ENCODE measurements at regions not wholly inside any gene's neighbourhood (a gene's known extent, or its start where the extent isn't known, plus 50 kb on each side); places are given as distances from the start of the nearest gene placed in this dataset.

GRCh38 chr2:53473236-53473635 lies 294.4 kb upstream of the CHAC2 start:
- intact Hi-C loops (cut with DNase I): no loop called here
- 77 to 82% (median 80%) methylated on average over 4 of the region's 4 CpGs for WGBS, 3 donors

GRCh38 chr2:53467467-53468180 lies 300.0 kb upstream of the CHAC2 start:
- intact Hi-C loops (cut with DNase I): no loop called here
- no peak overlapping the region for H3K4me3 ChIP-seq
- H3K27ac ChIP-seq: no peak overlapping the region
- no peaks in the 10 kb centered on the region for H3K27me3 ChIP-seq
- H3K4me1 ChIP-seq (ENCODE audit: insufficient read depth): no peaks in the 10 kb centered on the region
- DNase-seq: no peak
- WGBS, 3 donors: 74 to 82% (median 79%) methylated on average over 4 of the region's 4 CpGs
- H3K36me3 ChIP-seq: no peaks in the 10 kb centered on the region
- TF ChIP-seq POLR2A (IDR thresholded peaks at IDR 0.05): no peak
- TF ChIP-seq EP300 (IDR thresholded peaks at IDR 0.05): no peak
- no peak for TF ChIP-seq CTCF (IDR thresholded peaks at IDR 0.05)
- H3K9me3 ChIP-seq: no peaks in the 10 kb centered on the region

More at GRCh38 chr2:53473236-53473635, 294.4 kb upstream of the CHAC2 start:
- H3K27ac ChIP-seq: no peak overlapping the region
- H3K36me3 ChIP-seq: no peaks in the 10 kb centered on the region
- DNase-seq: no peak
- H3K9me3 ChIP-seq: no peaks in the 10 kb centered on the region
- TF ChIP-seq POLR2A (IDR thresholded peaks at IDR 0.05) (no peak), CTCF (IDR thresholded peaks at IDR 0.05) (no peak), EP300 (IDR thresholded peaks at IDR 0.05) (no peak)
- H3K4me3 ChIP-seq: no peak overlapping the region
- H3K4me1 ChIP-seq (ENCODE audit: insufficient read depth): no peaks in the 10 kb centered on the region
- H3K27me3 ChIP-seq: no peaks in the 10 kb centered on the region

DNA sequence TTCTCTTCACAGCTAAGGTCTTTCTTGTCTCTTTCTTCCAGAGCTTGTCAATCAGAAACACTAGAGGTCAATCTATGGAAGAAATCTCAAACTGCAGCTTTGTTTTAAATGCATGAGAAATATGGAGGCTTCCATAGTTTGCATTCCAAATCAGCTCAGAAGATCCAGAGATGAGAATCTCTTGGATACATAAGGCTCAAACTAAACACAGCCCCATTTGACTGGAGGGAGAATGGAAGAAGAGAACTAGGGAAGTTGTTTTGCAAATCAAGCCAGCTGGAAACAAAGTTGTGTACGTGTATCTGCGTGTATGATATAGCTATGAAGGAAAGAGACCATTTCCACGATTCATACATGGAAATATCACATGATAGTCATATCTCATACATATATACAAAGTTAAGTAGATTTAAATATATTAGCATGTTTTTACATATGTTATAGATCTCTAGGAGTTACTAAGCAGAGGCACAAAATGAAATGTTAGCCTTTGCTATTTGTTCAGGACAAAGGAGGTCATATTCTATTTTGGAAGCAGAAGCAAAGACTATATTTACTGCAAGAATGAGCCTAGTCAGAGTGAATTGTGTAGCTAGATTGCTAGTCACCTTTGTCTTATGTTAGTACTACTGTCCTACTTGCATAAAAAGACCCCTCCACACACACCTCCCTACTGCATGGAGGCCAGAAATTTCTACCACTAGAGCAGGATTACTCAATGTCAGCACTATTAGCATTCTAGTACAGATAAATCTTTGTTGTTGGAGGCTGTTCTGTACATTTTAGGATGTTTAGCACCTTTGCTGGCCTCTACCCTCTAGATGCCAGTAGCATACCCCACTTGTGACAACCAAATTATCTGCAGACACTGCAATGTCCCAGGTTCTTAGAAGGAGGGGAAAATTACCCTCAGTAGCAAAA lies 303.5 kb upstream of the CHAC2 start:
- H3K4me3 ChIP-seq: no peak overlapping the region

More for the DNA sequence above, 303.5 kb upstream of the CHAC2 start:
- TF ChIP-seq EP300 (IDR thresholded peaks at IDR 0.05) (no peak), CTCF (IDR thresholded peaks at IDR 0.05) (no peak), POLR2A (IDR thresholded peaks at IDR 0.05) (no peak)
- 58 to 94% (median 69%) methylated on average over 3 of the region's 3 CpGs for WGBS, 3 donors
- Histone ChIP-seq H3K4me1 (ENCODE audit: insufficient read depth) (no peaks in the 10 kb centered on the region), H3K27me3 (no peaks in the 10 kb centered on the region), H3K36me3 (no peaks in the 10 kb centered on the region), H3K27ac (no peak overlapping the region), H3K9me3 (no peaks in the 10 kb centered on the region)
- DNase-seq: no peak
- intact Hi-C loops (cut with DNase I): no loop called here
